Stimulated activated naive CD4-positive, alpha-beta T cell treated with Interleukin-2 at 50 U/mL for 16 hours (primary cell): ENCODE measurements at regions not wholly inside any gene's neighbourhood (a gene's known extent, or its start where the extent isn't known, plus 50 kb on each side); places are given as distances from the start of the nearest gene placed in this dataset.

Source experiments
- DNase-seq: peaks from one replicate; lab custom pipeline; 2025; lab: John Stamatoyannopoulos, UW

DNA sequence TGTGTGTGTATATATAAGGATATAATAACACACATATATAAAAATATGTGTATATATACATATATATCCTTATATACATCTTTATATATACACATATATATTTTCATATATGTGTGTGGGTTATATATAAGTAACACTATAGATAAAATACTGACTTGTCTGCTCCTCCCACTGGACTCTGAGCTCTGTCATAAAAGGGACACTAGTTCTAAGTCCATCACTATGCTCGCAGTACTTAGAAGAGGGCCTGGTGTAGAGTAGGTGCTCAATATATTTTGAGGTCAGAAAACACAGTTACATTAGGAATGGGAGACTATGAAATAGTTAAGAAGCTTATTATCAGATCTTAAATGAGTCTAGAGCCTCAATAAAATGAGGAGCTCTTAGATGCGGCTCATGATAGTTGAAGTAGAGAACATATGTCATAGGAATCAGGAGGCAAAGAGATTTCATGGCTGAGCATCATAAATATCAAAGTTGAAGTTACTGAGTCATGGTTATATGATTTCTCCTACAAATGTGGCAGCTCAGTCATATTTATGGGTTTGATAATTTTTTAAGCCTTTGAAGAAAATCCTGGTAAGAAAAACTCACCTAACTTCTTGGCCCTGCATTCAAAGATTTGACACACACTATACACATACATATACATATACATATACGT is 371.2 kb upstream of the THBS1 start:
- DNase-seq, result no peak

GRCh38 chr15:39211108-39211979 is 369.5 kb upstream of the THBS1 start:
- DNase-seq, result no peak

GRCh38 chr15:39213385-39213840 is 367.5 kb upstream of the THBS1 start:
- no peak for DNase-seq

- DNase-seq, result no peak
Observed at GRCh38 chr15:39215015-39215414, 365.9 kb upstream of the THBS1 start.

- no peak for DNase-seq
Observed at GRCh38 chr15:39216816-39217215, 364.1 kb upstream of the THBS1 start.

GRCh38 chr15:39219608-39220007 is 361.3 kb upstream of the THBS1 start:
- no peak for DNase-seq

DNA sequence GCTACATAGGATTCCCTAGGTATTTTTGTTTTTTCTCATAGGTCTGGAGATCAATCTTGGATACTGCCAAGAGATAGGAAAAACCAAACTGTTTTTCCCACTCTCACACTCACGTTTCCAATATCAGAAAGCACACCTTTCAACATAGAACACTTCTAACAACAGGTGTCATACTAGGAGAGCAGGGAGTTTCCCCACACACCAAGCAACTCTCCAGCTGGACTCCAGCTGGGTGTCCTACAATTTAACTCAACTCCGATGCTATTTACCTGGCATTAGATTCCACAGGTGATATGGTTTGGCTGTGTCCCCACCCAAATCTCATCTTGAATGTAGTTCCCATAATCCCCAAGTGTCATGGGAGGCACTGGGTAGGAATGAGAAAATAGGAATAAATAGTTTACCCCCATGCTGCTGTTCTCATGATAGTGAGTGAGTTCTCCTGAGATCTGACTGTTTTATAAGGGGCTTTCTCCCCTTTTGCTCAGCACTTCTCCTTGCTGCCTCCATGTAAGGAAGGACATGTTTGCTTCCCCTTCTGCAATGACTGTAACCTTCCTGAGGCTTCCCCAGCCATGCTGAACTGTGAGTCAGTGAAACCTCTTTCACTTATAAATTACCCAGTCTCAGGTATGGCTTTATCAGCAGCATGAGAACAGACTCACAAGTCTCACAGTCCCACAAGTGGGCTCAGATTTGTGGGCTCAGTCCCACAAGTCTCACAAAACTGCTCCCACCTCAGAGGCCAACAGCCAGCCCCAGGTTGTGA is 354.5 kb upstream of the THBS1 start:
- no peak for DNase-seq

- no peak for DNase-seq
Observed at GRCh38 chr15:39227001-39227400, 353.9 kb upstream of the THBS1 start.

DNA sequence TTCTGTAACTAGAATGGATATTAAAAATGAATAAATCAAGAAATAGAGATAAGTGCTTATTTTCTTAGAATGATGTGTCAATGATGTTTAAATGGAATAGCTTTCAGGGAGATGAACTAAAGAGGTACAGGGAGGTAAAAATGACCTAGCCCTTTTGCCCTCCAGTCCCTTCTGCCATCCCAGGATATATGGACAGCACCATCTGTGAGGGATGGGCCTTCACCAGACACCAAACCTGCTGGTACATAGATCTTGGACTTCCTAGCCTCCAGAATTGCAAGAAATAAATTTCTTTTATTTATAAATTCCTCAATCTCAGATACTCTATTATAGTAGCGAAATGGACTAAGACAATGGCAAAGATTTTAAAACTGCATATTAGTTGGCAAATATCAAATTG is 352.0 kb upstream of the THBS1 start:
- no peak for DNase-seq

DNA sequence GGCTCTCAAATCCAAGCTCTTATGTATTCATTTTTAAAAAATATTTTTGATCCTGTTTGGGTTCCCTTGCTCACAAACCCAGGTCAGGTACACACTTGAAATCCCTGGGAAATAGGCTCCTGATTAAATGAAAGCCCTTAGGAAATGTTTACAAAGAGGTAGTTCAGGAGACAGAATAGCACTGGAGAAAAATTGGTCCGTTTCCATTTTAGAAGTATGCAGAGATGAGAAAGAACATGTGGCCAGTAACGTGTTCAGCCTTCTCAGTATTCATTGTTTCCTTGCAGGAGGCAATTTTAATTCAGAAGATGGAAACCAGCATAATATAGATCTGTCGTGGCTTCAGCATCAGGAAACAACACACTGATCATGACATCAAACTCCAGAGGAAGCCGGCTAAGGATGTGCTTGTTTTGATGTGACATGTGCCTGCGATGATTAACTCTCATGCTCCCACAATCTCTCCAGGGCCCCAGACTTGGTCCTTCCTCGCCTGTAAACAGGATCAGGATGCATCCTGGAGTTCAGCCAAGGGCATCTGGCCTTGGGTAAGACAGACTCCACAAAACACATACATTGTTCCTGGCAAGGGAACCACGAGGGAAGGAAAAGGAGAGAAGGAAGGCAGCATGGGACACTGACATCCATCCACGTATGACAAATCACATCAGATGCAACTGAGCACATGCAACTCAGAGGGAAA is 350.5 kb upstream of the THBS1 start:
- no peak for DNase-seq

GRCh38 chr15:39230908-39231285 is 350.0 kb upstream of the THBS1 start:
- no peak for DNase-seq

- DNase-seq, result no peak
Observed at GRCh38 chr15:39232512-39232911, 348.4 kb upstream of the THBS1 start.

DNA sequence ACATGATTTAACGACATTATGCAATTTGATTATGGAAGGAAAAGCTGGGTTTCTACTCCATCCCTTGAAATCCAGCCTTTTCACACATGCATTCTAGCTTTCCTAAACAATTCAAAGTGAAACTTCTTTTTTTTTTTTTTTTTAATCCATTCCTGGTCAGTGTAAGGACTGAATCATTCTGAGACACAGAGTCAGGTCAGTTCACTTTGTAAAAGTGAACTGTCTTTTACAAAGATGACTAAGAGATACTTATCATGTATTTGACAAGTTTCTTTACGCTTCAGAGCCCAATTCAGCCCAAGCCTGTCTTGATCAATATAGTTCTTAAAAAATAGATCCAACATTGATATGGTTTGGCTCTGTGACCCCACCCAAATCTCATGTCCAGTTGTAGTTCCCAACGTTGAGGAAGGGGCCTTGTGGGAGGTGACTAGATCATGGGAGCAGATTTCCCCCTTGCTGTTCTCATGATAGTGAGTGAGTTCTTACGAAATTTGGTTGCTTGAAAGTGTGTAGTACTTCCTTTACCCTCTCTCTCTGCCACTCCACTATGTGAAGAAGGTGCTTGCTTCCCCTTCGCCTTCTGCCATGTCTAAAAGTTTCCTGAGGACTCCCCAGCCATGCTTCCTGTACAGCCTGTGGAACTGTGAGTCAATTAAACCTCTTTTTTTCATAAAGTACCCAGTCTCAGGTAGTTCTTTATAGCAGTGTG is 345.6 kb upstream of the THBS1 start:
- no peak for DNase-seq

GRCh38 chr15:39236375-39236774 is 344.5 kb upstream of the THBS1 start:
- no peak for DNase-seq

- DNase-seq, result no peak
Observed at GRCh38 chr15:39238443-39238842, 342.4 kb upstream of the THBS1 start.

GRCh38 chr15:39239562-39239961 is 341.3 kb upstream of the THBS1 start:
- no peak for DNase-seq

GRCh38 chr15:39242345-39242744 is 338.5 kb upstream of the THBS1 start:
- no peak for DNase-seq

GRCh38 chr15:39243396-39243795 is 337.5 kb upstream of the THBS1 start:
- DNase-seq, result no peak

- DNase-seq, result no peak
Observed at GRCh38 chr15:39244776-39245175, 336.1 kb upstream of the THBS1 start.

GRCh38 chr15:39246523-39246922 is 334.4 kb upstream of the THBS1 start:
- DNase-seq, result no peak

DNA sequence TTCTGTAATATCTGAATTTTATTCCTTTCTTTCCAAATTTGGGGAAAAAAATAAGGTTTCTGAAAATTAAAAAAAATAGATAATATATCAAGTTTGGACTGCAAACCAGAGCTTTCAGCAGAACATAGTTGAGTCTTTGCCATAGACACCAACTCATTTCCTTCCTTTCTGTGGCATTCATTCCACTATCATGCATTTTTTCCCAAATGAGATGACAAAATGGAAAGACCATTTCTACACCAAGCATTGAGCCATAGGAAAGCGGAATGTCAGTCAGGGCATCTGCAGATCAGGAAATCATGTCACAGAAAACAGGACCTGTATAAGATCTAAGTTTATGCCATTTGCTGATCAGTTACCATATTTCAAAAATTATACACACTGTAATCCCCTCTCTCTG is 333.3 kb upstream of the THBS1 start:
- no peak for DNase-seq
